Left ventricle myocardium inferior (tissue), 1 donor: ENCODE measurements at regions not wholly inside any gene's neighbourhood (a gene's known extent, or its start where the extent isn't known, plus 50 kb on each side); places are given as distances from the start of the nearest gene placed in this dataset.

ENCODE experiments used
- DNase-seq: peaks from one replicate; pipeline ENCODE4 v3.0.0-alpha.2; 2020
- H3K27ac ChIP-seq: fragments of 200-600 bp; replicated peaks from 2 replicates; pipeline ENCODE4 v1.8.0; 2021
- H3K27me3 ChIP-seq: fragments of 200-600 bp; 2 replicates; pipeline ENCODE4 v1.8.0; 2021; ENCODE audit warnings: low read depth
- H3K36me3 ChIP-seq: fragments of 200-600 bp; 2 replicates; pipeline ENCODE4 v1.8.0; 2021
- H3K4me1 ChIP-seq: fragments of 200-600 bp; 2 replicates; pipeline ENCODE4 v1.8.0; 2021
- H3K4me3 ChIP-seq: fragments of 200-600 bp; 2 replicates; pipeline ENCODE4 v1.8.0; 2021; ENCODE audit warnings: mild to moderate bottlenecking, moderate library complexity
- H3K9me3 ChIP-seq: fragments of 200-600 bp; replicated peaks from 2 replicates; pipeline ENCODE4 v1.8.0; 2021
- CTCF ChIP-seq: fragments of 200-600 bp; IDR thresholded peaks from 2 replicates; pipeline ENCODE4 v1.8.0; 2021; ENCODE audit warnings: antibody characterized with exemption, mild to moderate bottlenecking, borderline replicate concordance
- intact Hi-C: fragments of 100-400 bp; cut with micrococcal nuclease; formaldehyde crosslinking; loops from one replicate; pipeline ENCODE4 v1.11.0; 2022
- donor health status: DM: no; HTN: yes; CAD: no; lungs with severe emphysema.

GRCh38 chr3:78204977-78205376 is 1165.1 kb downstream of the ROBO2 start:
- no peak overlapping the region for H3K27ac ChIP-seq
- H3K36me3 ChIP-seq: no peaks in the 10 kb centered on the region
- no peaks in the 10 kb centered on the region for H3K9me3 ChIP-seq
- peak; percentile 37 for TF ChIP-seq CTCF
- no peaks in the 10 kb centered on the region for H3K27me3 ChIP-seq
- no peak for DNase-seq
- H3K4me1 ChIP-seq: no peaks in the 10 kb centered on the region
- intact Hi-C loops: no loop called here
- H3K4me3 ChIP-seq: no peak overlapping the region

- H3K36me3 ChIP-seq: no peaks in the 10 kb centered on the region
- intact Hi-C loops: no loop called here
- H3K4me1 ChIP-seq: no peaks in the 10 kb centered on the region
- H3K4me3 ChIP-seq: no peak overlapping the region
- TF ChIP-seq CTCF: no peak
- no peaks in the 10 kb centered on the region for H3K27me3 ChIP-seq
- H3K9me3 ChIP-seq: no peaks in the 10 kb centered on the region
- no peak overlapping the region for H3K27ac ChIP-seq
- DNase-seq: no peak
Observed at GRCh38 chr3:78221300-78221699, 1181.4 kb downstream of the ROBO2 start.

GRCh38 chr3:78221796-78222195 is 1181.9 kb downstream of the ROBO2 start:
- H3K27me3 ChIP-seq: no peaks in the 10 kb centered on the region
- no peaks in the 10 kb centered on the region for H3K9me3 ChIP-seq
- no peak overlapping the region for H3K4me3 ChIP-seq
- intact Hi-C loops: no loop called here
- no peaks in the 10 kb centered on the region for H3K36me3 ChIP-seq
- no peak for TF ChIP-seq CTCF
- no peaks in the 10 kb centered on the region for H3K4me1 ChIP-seq
- H3K27ac ChIP-seq: no peak overlapping the region
- DNase-seq: no peak

- Histone ChIP-seq H3K36me3 (no peaks in the 10 kb centered on the region), H3K27me3 (no peaks in the 10 kb centered on the region), H3K4me3 (no peak overlapping the region), H3K27ac (no peak overlapping the region), H3K4me1 (no peaks in the 10 kb centered on the region), H3K9me3 (peaks cover 28% of the 10 kb centered on the region)
- DNase-seq: no peak
- TF ChIP-seq CTCF: no peak
- intact Hi-C loops: no loop called here
Observed at GRCh38 chr3:78235841-78236240, 1195.9 kb downstream of the ROBO2 start.

GRCh38 chr3:78238811-78239210 is 1198.9 kb downstream of the ROBO2 start:
- Histone ChIP-seq H3K9me3 (peaks cover 26% of the 10 kb centered on the region), H3K27me3 (no peaks in the 10 kb centered on the region), H3K4me1 (no peaks in the 10 kb centered on the region), H3K4me3 (no peak overlapping the region), H3K27ac (no peak overlapping the region), H3K36me3 (no peaks in the 10 kb centered on the region)
- TF ChIP-seq CTCF: no peak
- DNase-seq: no peak
- intact Hi-C loops: no loop called here

GRCh38 chr3:78242724-78243123 is 1202.8 kb downstream of the ROBO2 start:
- Histone ChIP-seq H3K27ac (no peak overlapping the region), H3K36me3 (no peaks in the 10 kb centered on the region), H3K27me3 (no peaks in the 10 kb centered on the region), H3K9me3 (peaks cover 48% of the 10 kb centered on the region), H3K4me1 (no peaks in the 10 kb centered on the region), H3K4me3 (no peak overlapping the region)
- intact Hi-C loops: no loop called here
- TF ChIP-seq CTCF: no peak
- no peak for DNase-seq
